ENCODE measurements at regions not wholly inside any gene's neighbourhood (a gene's known extent, or its start where the extent isn't known, plus 50 kb on each side); places are given as distances from the start of the nearest gene placed in this dataset.
"Not testable (repeated sequence)": the region's sequence is repeated elsewhere in the genome, so short reads cannot be mapped to it uniquely, and the experiment has no call there.

DNA sequence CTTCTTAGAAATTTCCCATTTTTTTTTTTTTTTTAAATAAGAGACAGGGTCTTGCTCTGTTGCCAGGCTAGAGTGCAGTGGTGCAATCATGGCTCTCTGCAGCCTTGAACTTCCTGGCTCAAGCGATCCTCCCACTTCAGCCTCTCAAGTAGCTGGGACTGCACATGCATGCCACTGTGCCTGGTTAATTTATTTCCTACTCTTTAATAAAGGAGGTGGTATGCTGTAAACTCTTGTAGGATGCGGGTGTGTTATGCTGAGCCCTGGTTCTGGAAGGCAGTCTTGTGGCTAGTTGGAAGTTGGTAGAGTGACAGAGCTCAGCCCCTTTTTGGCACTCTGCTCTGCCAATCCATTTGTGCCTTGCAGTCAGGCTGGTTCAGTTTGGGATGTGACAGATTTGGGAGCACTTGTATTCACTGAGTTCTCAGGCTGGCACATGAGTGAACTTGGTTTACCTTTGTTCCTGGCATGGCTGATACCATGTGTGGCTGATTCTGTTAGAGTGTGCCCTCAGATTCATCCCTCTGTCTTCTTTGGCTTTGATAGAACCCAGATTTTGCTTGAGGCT lies 58.3 kb downstream of the NPIPB11 start:
- H3K36me3 Mint-ChIP-seq; ATAC-seq; H3K27me3 ChIP-seq (ENCODE audit: control insufficient read depth in 2 of 2, insufficient read depth in 2 of 2, low read length in 2 of 2); H3K9me3 ChIP-seq (ENCODE audit: control insufficient read depth in 2 of 3, low read length in 3 of 3); H3K9me3 Mint-ChIP-seq; H3K27me3 Mint-ChIP-seq; H3K36me3 ChIP-seq (ENCODE audit: control insufficient read depth in 2 of 3, insufficient read depth in 3 of 3, low read length in 3 of 3); intact Hi-C loops (cut with micrococcal nuclease); POLR2A ChIA-PET; H3K27ac ChIP-seq (ENCODE audit: low read depth, low read length); CTCF ChIA-PET; DNase-seq; H3K4me1 ChIP-seq (ENCODE audit: control insufficient read depth in 2 of 2, insufficient read depth in 2 of 2, low read length in 2 of 2); H3K4me1 Mint-ChIP-seq; H3K27ac Mint-ChIP-seq; H3K4me3 Mint-ChIP-seq; H3K4me3 ChIP-seq (ENCODE audit: low read length): not testable (repeated sequence)

DNA sequence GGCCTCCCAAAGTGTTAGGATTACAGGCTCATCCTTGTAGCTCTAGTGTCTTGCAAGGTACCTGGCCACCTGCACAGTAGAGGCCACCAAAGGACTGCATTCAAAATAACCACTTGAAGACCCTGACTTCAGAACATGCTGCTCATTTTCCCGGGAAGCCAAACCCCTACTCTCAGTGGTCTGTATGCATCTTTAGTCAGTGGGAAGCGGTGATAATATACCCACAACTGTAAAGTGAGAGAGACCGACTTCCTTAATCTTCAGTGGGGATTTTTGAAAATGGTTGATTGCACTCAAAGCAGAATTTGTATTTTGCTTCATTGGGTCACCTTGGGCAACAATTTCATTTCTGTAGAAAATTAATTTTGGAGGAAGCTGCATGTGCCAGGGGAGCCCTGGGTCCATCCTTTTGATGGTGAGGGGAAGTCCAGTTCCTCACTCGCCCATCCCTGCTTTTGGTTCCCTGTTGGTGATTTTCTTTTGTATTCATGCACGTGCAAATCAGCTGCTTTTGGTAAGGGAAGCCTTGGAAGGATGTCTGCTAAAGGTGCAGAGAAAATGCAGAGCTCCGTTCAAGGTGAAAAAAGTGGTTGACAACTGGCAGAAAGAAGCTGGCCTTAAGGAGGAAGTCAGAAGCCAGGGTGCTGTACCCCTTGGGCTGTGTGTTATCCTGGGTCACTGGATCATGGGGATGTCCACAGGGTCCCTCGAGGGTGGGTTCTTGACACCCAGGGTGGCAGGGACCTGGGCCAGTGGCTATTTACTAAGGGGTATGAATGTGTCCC lies 59.5 kb downstream of the NPIPB11 start:
- H3K4me3 Mint-ChIP-seq; H3K27ac Mint-ChIP-seq; H3K9me3 Mint-ChIP-seq; POLR2A ChIA-PET; H3K9me3 ChIP-seq (ENCODE audit: control insufficient read depth in 2 of 3, low read length in 3 of 3); H3K36me3 Mint-ChIP-seq; H3K4me3 ChIP-seq (ENCODE audit: low read length); H3K27me3 Mint-ChIP-seq; H3K36me3 ChIP-seq (ENCODE audit: control insufficient read depth in 2 of 3, insufficient read depth in 3 of 3, low read length in 3 of 3); DNase-seq; CTCF ChIA-PET; H3K27me3 ChIP-seq (ENCODE audit: control insufficient read depth in 2 of 2, insufficient read depth in 2 of 2, low read length in 2 of 2); H3K4me1 ChIP-seq (ENCODE audit: control insufficient read depth in 2 of 2, insufficient read depth in 2 of 2, low read length in 2 of 2); H3K27ac ChIP-seq (ENCODE audit: low read depth, low read length); H3K4me1 Mint-ChIP-seq; intact Hi-C loops (cut with micrococcal nuclease): not testable (repeated sequence)
- ATAC-seq = peak; percentile 56

- ATAC-seq; CTCF ChIA-PET; H3K27ac ChIP-seq (ENCODE audit: low read depth, low read length); H3K27ac Mint-ChIP-seq; H3K4me1 Mint-ChIP-seq; H3K36me3 Mint-ChIP-seq; H3K27me3 ChIP-seq (ENCODE audit: control insufficient read depth in 2 of 2, insufficient read depth in 2 of 2, low read length in 2 of 2); POLR2A ChIA-PET; H3K4me3 Mint-ChIP-seq; H3K9me3 ChIP-seq (ENCODE audit: control insufficient read depth in 2 of 3, low read length in 3 of 3); H3K9me3 Mint-ChIP-seq; H3K36me3 ChIP-seq (ENCODE audit: control insufficient read depth in 2 of 3, insufficient read depth in 3 of 3, low read length in 3 of 3); H3K4me3 ChIP-seq (ENCODE audit: low read length); intact Hi-C loops (cut with micrococcal nuclease); DNase-seq; H3K4me1 ChIP-seq (ENCODE audit: control insufficient read depth in 2 of 2, insufficient read depth in 2 of 2, low read length in 2 of 2); H3K27me3 Mint-ChIP-seq: not testable (repeated sequence)
Observed at GRCh38 chr16:29346203-29346602, 60.3 kb downstream of the NPIPB11 start.

- H3K36me3 Mint-ChIP-seq, POLR2A ChIA-PET: not testable (repeated sequence)
Observed at GRCh38 chr16:29342937-29343336, 63.6 kb downstream of the NPIPB11 start.

GRCh38 chr16:29340779-29341438 lies 65.6 kb downstream of the NPIPB11 start:
- POLR2A ChIA-PET; H3K36me3 Mint-ChIP-seq; H3K4me3 ChIP-seq (ENCODE audit: low read length); H3K36me3 ChIP-seq (ENCODE audit: control insufficient read depth in 2 of 3, insufficient read depth in 3 of 3, low read length in 3 of 3); H3K4me1 ChIP-seq (ENCODE audit: control insufficient read depth in 2 of 2, insufficient read depth in 2 of 2, low read length in 2 of 2); ATAC-seq; H3K9me3 ChIP-seq (ENCODE audit: control insufficient read depth in 2 of 3, low read length in 3 of 3); CTCF ChIA-PET; H3K27me3 Mint-ChIP-seq; DNase-seq; H3K27me3 ChIP-seq (ENCODE audit: control insufficient read depth in 2 of 2, insufficient read depth in 2 of 2, low read length in 2 of 2); H3K4me3 Mint-ChIP-seq; H3K27ac Mint-ChIP-seq; H3K9me3 Mint-ChIP-seq; H3K27ac ChIP-seq (ENCODE audit: low read depth, low read length); intact Hi-C loops (cut with micrococcal nuclease); H3K4me1 Mint-ChIP-seq: not testable (repeated sequence)

More at GRCh38 chr16:29342937-29343336, 63.6 kb downstream of the NPIPB11 start:
- H3K27ac Mint-ChIP-seq; intact Hi-C loops (cut with micrococcal nuclease); H3K4me1 ChIP-seq (ENCODE audit: control insufficient read depth in 2 of 2, insufficient read depth in 2 of 2, low read length in 2 of 2); H3K27me3 Mint-ChIP-seq; H3K9me3 ChIP-seq (ENCODE audit: control insufficient read depth in 2 of 3, low read length in 3 of 3); DNase-seq; H3K9me3 Mint-ChIP-seq; H3K27me3 ChIP-seq (ENCODE audit: control insufficient read depth in 2 of 2, insufficient read depth in 2 of 2, low read length in 2 of 2); CTCF ChIA-PET; H3K4me3 ChIP-seq (ENCODE audit: low read length); H3K4me3 Mint-ChIP-seq; H3K27ac ChIP-seq (ENCODE audit: low read depth, low read length); H3K4me1 Mint-ChIP-seq; H3K36me3 ChIP-seq (ENCODE audit: control insufficient read depth in 2 of 3, insufficient read depth in 3 of 3, low read length in 3 of 3): not testable (repeated sequence)
- ATAC-seq = peak; percentile 44

DNA sequence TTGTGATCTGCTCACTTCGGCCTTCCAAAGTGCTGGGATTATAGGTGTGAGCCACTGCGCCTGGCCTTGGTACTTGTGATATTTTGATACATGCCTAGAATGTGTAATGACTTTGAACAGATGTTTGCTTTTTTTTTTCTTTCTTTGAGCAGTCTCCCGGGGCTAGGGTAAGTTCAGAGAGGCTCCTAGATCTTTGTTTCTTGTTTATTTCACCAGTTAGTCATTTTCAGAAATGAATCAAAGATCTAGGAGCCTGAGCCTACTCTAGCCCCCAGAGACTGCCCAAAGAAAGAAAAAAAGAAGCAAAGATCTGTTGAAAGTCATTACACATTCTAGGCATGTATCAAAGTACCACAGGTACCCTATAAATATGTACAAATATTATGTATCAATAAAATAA lies 66.3 kb downstream of the NPIPB11 start:
- POLR2A ChIA-PET; H3K27me3 Mint-ChIP-seq; H3K9me3 ChIP-seq (ENCODE audit: control insufficient read depth in 2 of 3, low read length in 3 of 3); DNase-seq; intact Hi-C loops (cut with micrococcal nuclease); H3K4me1 Mint-ChIP-seq; ATAC-seq; CTCF ChIA-PET; H3K27ac ChIP-seq (ENCODE audit: low read depth, low read length); H3K9me3 Mint-ChIP-seq; H3K4me1 ChIP-seq (ENCODE audit: control insufficient read depth in 2 of 2, insufficient read depth in 2 of 2, low read length in 2 of 2); H3K27me3 ChIP-seq (ENCODE audit: control insufficient read depth in 2 of 2, insufficient read depth in 2 of 2, low read length in 2 of 2); H3K4me3 ChIP-seq (ENCODE audit: low read length); H3K27ac Mint-ChIP-seq; H3K36me3 ChIP-seq (ENCODE audit: control insufficient read depth in 2 of 3, insufficient read depth in 3 of 3, low read length in 3 of 3); H3K36me3 Mint-ChIP-seq; H3K4me3 Mint-ChIP-seq: not testable (repeated sequence)

Data from naive thymus-derived CD4-positive, alpha-beta T cell (primary cell).